ENCODE measurements at regions not wholly inside any gene's neighbourhood (a gene's known extent, or its start where the extent isn't known, plus 50 kb on each side); places are given as distances from the start of the nearest gene placed in this dataset.

- no peak for TF ChIP-seq POLR2A (IDR thresholded peaks at IDR 0.05)
- no peak for TF ChIP-seq CTCF (IDR thresholded peaks at IDR 0.05)
These were observed 758.2 kb upstream of the INTU start for GRCh38 chr4:126874533-126874932.

All from lower leg skin (tissue), 3 donors.